DND-41 (cell line): ENCODE measurements at regions not wholly inside any gene's neighbourhood (a gene's known extent, or its start where the extent isn't known, plus 50 kb on each side); places are given as distances from the start of the nearest gene placed in this dataset.

Experiments
- CTCF ChIP-seq: IDR thresholded peaks from 2 replicates; pipeline ENCODE4 v1.5.1; 2012; ENCODE audit warnings: borderline replicate concordance, low read length, moderate library complexity, mild to moderate bottlenecking; ENCODE audit not compliant: poor library complexity, severe bottlenecking; ENCODE audit errors: extremely low read depth
- EZH2 ChIP-seq: IDR thresholded peaks from 3 replicates; pipeline ENCODE4 v1.6.1; 2012; ENCODE audit warnings: borderline replicate concordance, low read depth, mild to moderate bottlenecking, moderate library complexity, low read length, inconsistent platforms; ENCODE audit not compliant: severe bottlenecking

- TF ChIP-seq CTCF (no peak), EZH2 (no peak)
Observed at GRCh38 chr1:157348538-157349480, 203.5 kb downstream of the FCRL5 start.
